Esophagus muscularis mucosa (tissue), 4 donors: ENCODE measurements at regions not wholly inside any gene's neighbourhood (a gene's known extent, or its start where the extent isn't known, plus 50 kb on each side); places are given as distances from the start of the nearest gene placed in this dataset.

ENCODE experiments used
- EP300 ChIP-seq: sonication (generic); formaldehyde crosslinking; IDR thresholded peaks from one replicate; pipeline ENCODE4 v1.6.1; 2017; ENCODE audit warnings: antibody characterized with exemption
- POLR2AphosphoS5 ChIP-seq, 2 donors: sonication (generic); formaldehyde crosslinking; IDR thresholded peaks; one replicate each; pipeline ENCODE4 v1.6.1; 2017; ENCODE audit warnings: antibody characterized with exemption in 2 of 2
- TF ChIP-seq, protein P1 (sequence below), 3 experiments: fragments of 200-600 bp in 2 of 3; fragments of 450-650 bp in 1 of 3; sonication (generic) in 2 of 3; IDR thresholded peaks; one replicate each; pipeline ENCODE4 v1.5.1; 2017 to 2019; ENCODE audit warnings: antibody characterized with exemption in 3 of 3, mild to moderate bottlenecking in 2 of 3, moderate library complexity in 1 of 3

DNA sequence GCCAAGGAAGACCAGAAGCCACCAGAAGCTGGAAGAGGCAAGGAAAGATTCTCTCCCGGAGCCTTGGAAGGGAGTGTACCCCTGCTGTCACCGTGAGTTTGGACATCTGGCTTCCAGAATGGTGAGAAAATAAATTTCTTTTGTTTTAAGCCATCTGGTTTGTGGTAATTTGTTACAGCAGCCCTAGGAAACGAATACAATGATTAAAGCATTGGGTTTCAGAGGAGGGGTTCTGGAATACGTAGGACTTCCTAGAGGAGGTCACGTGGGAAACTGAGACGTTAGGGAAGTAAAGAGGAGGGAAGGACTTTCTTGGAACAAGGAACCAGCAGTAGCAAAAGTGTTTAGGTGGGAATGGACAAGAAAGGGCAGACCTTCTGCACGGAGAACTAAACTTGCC lies 377.7 kb downstream of the IL20RB start:
- TF ChIP-seq, protein P1, sequence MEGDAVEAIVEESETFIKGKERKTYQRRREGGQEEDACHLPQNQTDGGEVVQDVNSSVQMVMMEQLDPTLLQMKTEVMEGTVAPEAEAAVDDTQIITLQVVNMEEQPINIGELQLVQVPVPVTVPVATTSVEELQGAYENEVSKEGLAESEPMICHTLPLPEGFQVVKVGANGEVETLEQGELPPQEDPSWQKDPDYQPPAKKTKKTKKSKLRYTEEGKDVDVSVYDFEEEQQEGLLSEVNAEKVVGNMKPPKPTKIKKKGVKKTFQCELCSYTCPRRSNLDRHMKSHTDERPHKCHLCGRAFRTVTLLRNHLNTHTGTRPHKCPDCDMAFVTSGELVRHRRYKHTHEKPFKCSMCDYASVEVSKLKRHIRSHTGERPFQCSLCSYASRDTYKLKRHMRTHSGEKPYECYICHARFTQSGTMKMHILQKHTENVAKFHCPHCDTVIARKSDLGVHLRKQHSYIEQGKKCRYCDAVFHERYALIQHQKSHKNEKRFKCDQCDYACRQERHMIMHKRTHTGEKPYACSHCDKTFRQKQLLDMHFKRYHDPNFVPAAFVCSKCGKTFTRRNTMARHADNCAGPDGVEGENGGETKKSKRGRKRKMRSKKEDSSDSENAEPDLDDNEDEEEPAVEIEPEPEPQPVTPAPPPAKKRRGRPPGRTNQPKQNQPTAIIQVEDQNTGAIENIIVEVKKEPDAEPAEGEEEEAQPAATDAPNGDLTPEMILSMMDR (IDR thresholded peaks at IDR 0.05) = no peak
- TF ChIP-seq POLR2AphosphoS5 (IDR thresholded peaks at IDR 0.05) = no peak
- no peak for TF ChIP-seq EP300
